HEK293T (cell line): ENCODE measurements at regions not wholly inside any gene's neighbourhood (a gene's known extent, or its start where the extent isn't known, plus 50 kb on each side); places are given as distances from the start of the nearest gene placed in this dataset.
A peak's percentile ranks its signal among the peaks of the same experiment; 100 is the strongest.

Experiments used
- BHLHE40 ChIP-seq: fragments of 450-650 bp; IDR thresholded peaks from 2 replicates; pipeline ENCODE4 v1.6.1; 2016; ENCODE audit warnings: mild to moderate bottlenecking, moderate library complexity, borderline replicate concordance
- CTBP1 ChIP-seq: fragments of 450-650 bp; IDR thresholded peaks from 2 replicates; pipeline ENCODE4 v1.6.1; 2016; ENCODE audit warnings: borderline replicate concordance
- FOXA1 ChIP-seq: fragments of 450-650 bp; IDR thresholded peaks from 2 replicates; pipeline ENCODE4 v1.6.1; 2016; ENCODE audit warnings: mild to moderate bottlenecking
- FOXM1 ChIP-seq: fragments of 450-650 bp; IDR thresholded peaks from 2 replicates; pipeline ENCODE4 v1.6.1; 2017; ENCODE audit warnings: mild to moderate bottlenecking, borderline replicate concordance
- LEF1 ChIP-seq: fragments of 450-650 bp; IDR thresholded peaks from 2 replicates; pipeline ENCODE4 v1.6.1; 2017; ENCODE audit warnings: mild to moderate bottlenecking, borderline replicate concordance
- SP1 ChIP-seq: fragments of 450-650 bp; IDR thresholded peaks from 2 replicates; pipeline ENCODE4 v1.6.1; 2017
- SUZ12 ChIP-seq: fragments of 450-650 bp; IDR thresholded peaks from 2 replicates; pipeline ENCODE4 v1.6.1; 2016; ENCODE audit warnings: mild to moderate bottlenecking
- TARDBP ChIP-seq: fragments of 450-650 bp; IDR thresholded peaks from 2 replicates; pipeline ENCODE4 v1.6.1; 2016
- TF ChIP-seq, protein P1 (sequence below): fragments of 450-650 bp; IDR thresholded peaks from 2 replicates; pipeline ENCODE4 v1.6.1; 2016

DNA sequence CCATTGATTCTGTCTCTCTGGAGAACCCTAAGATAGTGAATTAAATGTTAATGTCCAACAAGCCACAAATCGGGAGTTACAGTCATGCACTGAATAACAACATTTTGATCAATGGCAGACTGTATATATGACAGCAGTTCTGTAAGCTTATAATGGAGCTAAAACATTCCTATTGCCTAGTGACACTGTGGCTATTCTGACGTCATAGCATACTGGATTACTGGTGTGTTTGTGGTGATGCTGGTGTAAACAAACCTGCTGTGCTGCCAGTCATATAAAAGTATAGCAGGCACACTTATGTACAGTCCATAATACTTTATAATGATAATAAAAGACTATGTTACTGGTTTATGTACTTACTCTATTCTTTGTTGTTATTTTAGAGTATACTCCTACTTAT is 56.7 kb upstream of the BICD1 start:
- no peak for TF ChIP-seq LEF1
- TF ChIP-seq TARDBP = no peak
- no peak for TF ChIP-seq SP1
- no peak for TF ChIP-seq SUZ12
- TF ChIP-seq FOXM1 = no peak
- no peak for TF ChIP-seq CTBP1
- no peak for TF ChIP-seq BHLHE40
- TF ChIP-seq, protein P1, sequence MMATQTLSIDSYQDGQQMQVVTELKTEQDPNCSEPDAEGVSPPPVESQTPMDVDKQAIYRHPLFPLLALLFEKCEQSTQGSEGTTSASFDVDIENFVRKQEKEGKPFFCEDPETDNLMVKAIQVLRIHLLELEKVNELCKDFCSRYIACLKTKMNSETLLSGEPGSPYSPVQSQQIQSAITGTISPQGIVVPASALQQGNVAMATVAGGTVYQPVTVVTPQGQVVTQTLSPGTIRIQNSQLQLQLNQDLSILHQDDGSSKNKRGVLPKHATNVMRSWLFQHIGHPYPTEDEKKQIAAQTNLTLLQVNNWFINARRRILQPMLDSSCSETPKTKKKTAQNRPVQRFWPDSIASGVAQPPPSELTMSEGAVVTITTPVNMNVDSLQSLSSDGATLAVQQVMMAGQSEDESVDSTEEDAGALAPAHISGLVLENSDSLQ = peak; percentile 31; the same call in 1 of the 2 replicates
- TF ChIP-seq FOXA1 = no peak
